Neural progenitor cell (in vitro differentiated cells): ENCODE measurements at regions not wholly inside any gene's neighbourhood (a gene's known extent, or its start where the extent isn't known, plus 50 kb on each side); places are given as distances from the start of the nearest gene placed in this dataset.

ENCODE experiments used
- EZH2 ChIP-seq: fragments of 200-600 bp; sonication (generic); IDR thresholded peaks from 2 replicates; pipeline ENCODE4 v1.6.1; 2017; ENCODE audit warnings: antibody characterized with exemption, mild to moderate bottlenecking, moderate library complexity
- EZH2phosphoT487 ChIP-seq: fragments of 200-600 bp; sonication (generic); IDR thresholded peaks from 2 replicates; pipeline ENCODE4 v1.6.1; 2017; ENCODE audit warnings: antibody characterized with exemption
- TF ChIP-seq, protein P1 (sequence below): fragments of 200-600 bp; sonication (generic); IDR thresholded peaks from 2 replicates; pipeline ENCODE4 v1.5.1; 2017; ENCODE audit warnings: antibody characterized with exemption, mild to moderate bottlenecking

- TF ChIP-seq, protein P1, sequence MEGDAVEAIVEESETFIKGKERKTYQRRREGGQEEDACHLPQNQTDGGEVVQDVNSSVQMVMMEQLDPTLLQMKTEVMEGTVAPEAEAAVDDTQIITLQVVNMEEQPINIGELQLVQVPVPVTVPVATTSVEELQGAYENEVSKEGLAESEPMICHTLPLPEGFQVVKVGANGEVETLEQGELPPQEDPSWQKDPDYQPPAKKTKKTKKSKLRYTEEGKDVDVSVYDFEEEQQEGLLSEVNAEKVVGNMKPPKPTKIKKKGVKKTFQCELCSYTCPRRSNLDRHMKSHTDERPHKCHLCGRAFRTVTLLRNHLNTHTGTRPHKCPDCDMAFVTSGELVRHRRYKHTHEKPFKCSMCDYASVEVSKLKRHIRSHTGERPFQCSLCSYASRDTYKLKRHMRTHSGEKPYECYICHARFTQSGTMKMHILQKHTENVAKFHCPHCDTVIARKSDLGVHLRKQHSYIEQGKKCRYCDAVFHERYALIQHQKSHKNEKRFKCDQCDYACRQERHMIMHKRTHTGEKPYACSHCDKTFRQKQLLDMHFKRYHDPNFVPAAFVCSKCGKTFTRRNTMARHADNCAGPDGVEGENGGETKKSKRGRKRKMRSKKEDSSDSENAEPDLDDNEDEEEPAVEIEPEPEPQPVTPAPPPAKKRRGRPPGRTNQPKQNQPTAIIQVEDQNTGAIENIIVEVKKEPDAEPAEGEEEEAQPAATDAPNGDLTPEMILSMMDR, result no peak
- TF ChIP-seq EZH2, result no peak
- no peak for TF ChIP-seq EZH2phosphoT487
Measured at GRCh38 chr15:62519900-62520299, 354.8 kb upstream of the C2CD4B start.
